Hepatocyte (in vitro differentiated cells): ENCODE measurements at regions not wholly inside any gene's neighbourhood (a gene's known extent, or its start where the extent isn't known, plus 50 kb on each side); places are given as distances from the start of the nearest gene placed in this dataset.

ENCODE experiments used
- EZH2 ChIP-seq: fragments of 200-600 bp; sonication (generic); IDR thresholded peaks from 2 replicates; pipeline ENCODE4 v1.6.1; 2016; ENCODE audit warnings: antibody characterized with exemption, mild to moderate bottlenecking, borderline replicate concordance
- EZH2phosphoT487 ChIP-seq: fragments of 200-600 bp; sonication (generic); IDR thresholded peaks from one replicate; pipeline ENCODE4 v1.6.1; 2018; ENCODE audit warnings: antibody characterized with exemption, mild to moderate bottlenecking, low read depth, moderate library complexity; ENCODE audit not compliant: unreplicated experiment, severe bottlenecking
- TF ChIP-seq, protein P1 (sequence below): fragments of 200-600 bp; sonication (generic); IDR thresholded peaks from 2 replicates; pipeline ENCODE4 v1.5.1; 2016; ENCODE audit warnings: antibody characterized with exemption, mild to moderate bottlenecking; ENCODE audit not compliant: poor library complexity

- TF ChIP-seq, protein P1, sequence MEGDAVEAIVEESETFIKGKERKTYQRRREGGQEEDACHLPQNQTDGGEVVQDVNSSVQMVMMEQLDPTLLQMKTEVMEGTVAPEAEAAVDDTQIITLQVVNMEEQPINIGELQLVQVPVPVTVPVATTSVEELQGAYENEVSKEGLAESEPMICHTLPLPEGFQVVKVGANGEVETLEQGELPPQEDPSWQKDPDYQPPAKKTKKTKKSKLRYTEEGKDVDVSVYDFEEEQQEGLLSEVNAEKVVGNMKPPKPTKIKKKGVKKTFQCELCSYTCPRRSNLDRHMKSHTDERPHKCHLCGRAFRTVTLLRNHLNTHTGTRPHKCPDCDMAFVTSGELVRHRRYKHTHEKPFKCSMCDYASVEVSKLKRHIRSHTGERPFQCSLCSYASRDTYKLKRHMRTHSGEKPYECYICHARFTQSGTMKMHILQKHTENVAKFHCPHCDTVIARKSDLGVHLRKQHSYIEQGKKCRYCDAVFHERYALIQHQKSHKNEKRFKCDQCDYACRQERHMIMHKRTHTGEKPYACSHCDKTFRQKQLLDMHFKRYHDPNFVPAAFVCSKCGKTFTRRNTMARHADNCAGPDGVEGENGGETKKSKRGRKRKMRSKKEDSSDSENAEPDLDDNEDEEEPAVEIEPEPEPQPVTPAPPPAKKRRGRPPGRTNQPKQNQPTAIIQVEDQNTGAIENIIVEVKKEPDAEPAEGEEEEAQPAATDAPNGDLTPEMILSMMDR, result no peak
- no peak for TF ChIP-seq EZH2
- TF ChIP-seq EZH2phosphoT487, result no peak
Observed at GRCh38 chr11:134625631-134626030, 213.6 kb upstream of the B3GAT1 start.
